HEK293 (cell line): ENCODE measurements at regions not wholly inside any gene's neighbourhood (a gene's known extent, or its start where the extent isn't known, plus 50 kb on each side); places are given as distances from the start of the nearest gene placed in this dataset.

Experiments used
- CTCF ChIA-PET: fragments of 350-600 bp; formaldehyde crosslinking; extraction: SDS; loops from one replicate; lab custom pipeline; 2021; ENCODE audit warnings: antibody characterized with exemption; lab: Yijun Ruan, JAX
- POLR2A ChIA-PET: fragments of 300-600 bp; formaldehyde crosslinking; extraction: SDS; loops from one replicate; lab custom pipeline; 2020; ENCODE audit warnings: antibody characterized with exemption, inconsistent platforms; lab: Yijun Ruan, JAX
- H3K27ac ChIP-seq: fragments of 200-500 bp; sonication (Bioruptor generic); 2 replicates; pipeline ENCODE4 v1.5.1; 2014; ENCODE audit warnings: low read depth, low read length, control low read depth, inconsistent platforms; ENCODE audit errors: extremely low read depth
- H3K36me3 ChIP-seq, 2 experiments: fragments of 200-500 bp in 1 of 2; sonication (Bioruptor generic) in 1 of 2; 1 replicate in 1 of 2; 2 replicates in 1 of 2; pipeline ENCODE4 v1.5.1; 2014 to 2017; ENCODE audit warnings: inconsistent platforms in 2 of 2, low read length in 2 of 2; ENCODE audit not compliant: control insufficient read depth in 2 of 2, insufficient read depth in 1 of 2
- H3K4me1 ChIP-seq: fragments of 200-500 bp; sonication (Bioruptor generic); 2 replicates; pipeline ENCODE4 v1.5.1; 2014; ENCODE audit warnings: mild to moderate bottlenecking, low read length, inconsistent platforms; ENCODE audit not compliant: control insufficient read depth, insufficient read depth
- H3K4me3 ChIP-seq: 2 replicates; pipeline ENCODE4 v1.5.1; 2011; ENCODE audit warnings: low read depth, mild to moderate bottlenecking, control low read depth, low read length, moderate library complexity
- H3K9me3 ChIP-seq: fragments of 200-500 bp; sonication (Bioruptor generic); 2 replicates; pipeline ENCODE4 v1.5.1; 2014; ENCODE audit warnings: low read depth, low read length, inconsistent platforms; ENCODE audit not compliant: control insufficient read depth, insufficient read depth
- ELK4 ChIP-seq: IDR thresholded peaks from 2 replicates; pipeline ENCODE4 v1.6.1; 2011; ENCODE audit warnings: mild to moderate bottlenecking, low read depth, low read length, borderline replicate concordance
- FEZF1 ChIP-seq: fragments of 450-650 bp; formaldehyde crosslinking; IDR thresholded peaks from 2 replicates; pipeline ENCODE4 v1.5.1; 2016; ENCODE audit warnings: missing biosample characterization, missing genetic modification characterization
- GLI2 ChIP-seq: fragments of 450-650 bp; formaldehyde crosslinking; IDR thresholded peaks from 2 replicates; pipeline ENCODE4; 2017; ENCODE audit warnings: missing biosample characterization, missing genetic modification characterization, low read depth, borderline replicate concordance
- INSM2 ChIP-seq: fragments of 450-650 bp; formaldehyde crosslinking; IDR thresholded peaks from 2 replicates; pipeline ENCODE4 v1.5.1; 2016; ENCODE audit warnings: missing biosample characterization, missing genetic modification characterization
- RBAK ChIP-seq: fragments of 450-650 bp; formaldehyde crosslinking; IDR thresholded peaks from 2 replicates; pipeline ENCODE4 v1.5.1; 2016; ENCODE audit warnings: missing biosample characterization, missing genetic modification characterization
- SCRT2 ChIP-seq: fragments of 450-650 bp; formaldehyde crosslinking; IDR thresholded peaks from 2 replicates; pipeline ENCODE4 v1.5.1; 2016; ENCODE audit warnings: missing biosample characterization, missing genetic modification characterization
- SP3 ChIP-seq: fragments of 450-650 bp; formaldehyde crosslinking; IDR thresholded peaks from 2 replicates; pipeline ENCODE4 v1.5.1; 2016; ENCODE audit warnings: missing biosample characterization, missing genetic modification characterization
- ZBTB11 ChIP-seq: fragments of 450-650 bp; formaldehyde crosslinking; conservative IDR thresholded peaks from 2 replicates; pipeline ENCODE4 v1.5.1; 2016; ENCODE audit warnings: low read depth, missing biosample characterization, missing genetic modification characterization
- ZBTB21 ChIP-seq: fragments of 450-650 bp; formaldehyde crosslinking; IDR thresholded peaks from 2 replicates; pipeline ENCODE4 v1.5.1; 2017; ENCODE audit warnings: missing biosample characterization, missing genetic modification characterization
- ZIC2 ChIP-seq: fragments of 450-650 bp; formaldehyde crosslinking; IDR thresholded peaks from 2 replicates; pipeline ENCODE4 v1.5.1; 2016; ENCODE audit warnings: missing biosample characterization, missing genetic modification characterization
- ZNF121 ChIP-seq: fragments of 450-650 bp; formaldehyde crosslinking; IDR thresholded peaks from 2 replicates; pipeline ENCODE4 v1.5.1; 2016; ENCODE audit warnings: missing biosample characterization, missing genetic modification characterization
- ZNF266 ChIP-seq: fragments of 450-650 bp; formaldehyde crosslinking; IDR thresholded peaks from 2 replicates; pipeline ENCODE4 v1.5.1; 2016; ENCODE audit warnings: missing biosample characterization, missing genetic modification characterization, low read depth
- ZNF280C ChIP-seq: fragments of 450-650 bp; formaldehyde crosslinking; IDR thresholded peaks from 2 replicates; pipeline ENCODE4 v1.5.1; 2016; ENCODE audit warnings: missing biosample characterization, missing genetic modification characterization
- ZNF362 ChIP-seq: fragments of 450-650 bp; formaldehyde crosslinking; IDR thresholded peaks from 2 replicates; pipeline ENCODE4 v1.5.1; 2016; ENCODE audit warnings: missing biosample characterization, missing genetic modification characterization
- ZNF473 ChIP-seq: fragments of 450-650 bp; formaldehyde crosslinking; IDR thresholded peaks from 2 replicates; pipeline ENCODE4 v1.5.1; 2017; ENCODE audit warnings: missing biosample characterization, missing genetic modification characterization
- ZNF639 ChIP-seq: fragments of 450-650 bp; formaldehyde crosslinking; IDR thresholded peaks from 2 replicates; pipeline ENCODE4 v1.5.1; 2016; ENCODE audit warnings: missing biosample characterization, missing genetic modification characterization
- ZNF658 ChIP-seq: fragments of 450-650 bp; formaldehyde crosslinking; IDR thresholded peaks from 2 replicates; pipeline ENCODE4; 2016; ENCODE audit warnings: missing biosample characterization, missing genetic modification characterization
- ZNF776 ChIP-seq: fragments of 450-650 bp; formaldehyde crosslinking; IDR thresholded peaks from 2 replicates; pipeline ENCODE4 v1.5.0; 2017; ENCODE audit warnings: missing biosample characterization, missing genetic modification characterization, borderline replicate concordance

GRCh38 chr7:113454597-113455169, 336.3 kb upstream of the SMIM30 start (continued):
- TF ChIP-seq ZNF362 (tag by site-specific recombination) = no peak
- no peak for TF ChIP-seq ZNF280C (tag by site-specific recombination)
- no peak for TF ChIP-seq ZNF121
- TF ChIP-seq RBAK = no peak
- no peak for TF ChIP-seq ZIC2
- TF ChIP-seq ZBTB11 = no peak

GRCh38 chr7:113452245-113452644, 333.9 kb upstream of the SMIM30 start:
- no peaks in the 10 kb centered on the region for H3K9me3 ChIP-seq
- TF ChIP-seq ZNF266 (tag by site-specific recombination) = no peak
- TF ChIP-seq ZNF776 = no peak
- no peak for TF ChIP-seq ELK4
- no peak for TF ChIP-seq ZBTB21 (tag by site-specific recombination)
- TF ChIP-seq SP3 (tag by site-specific recombination) = no peak
- no peak for TF ChIP-seq ZNF639 (tag by site-specific recombination)
- TF ChIP-seq ZNF658 (tag by site-specific recombination) = no peak
- TF ChIP-seq FEZF1 = no peak
- no peak for TF ChIP-seq ZNF473 (tag by site-specific recombination)
- TF ChIP-seq GLI2 (tag by site-specific recombination) = no peak
- TF ChIP-seq SCRT2 (tag by site-specific recombination) = no peak
- no peak for TF ChIP-seq INSM2 (tag by site-specific recombination)
- TF ChIP-seq, all 188 proteins: peak for 0
- ChIA-PET CTCF (no interaction called here), POLR2A (no interaction called here)
- Histone ChIP-seq H3K27ac (no peak overlapping the region), H3K36me3 (no peaks in the 10 kb centered on the region), H3K4me1 (no peaks in the 10 kb centered on the region), H3K4me3 (no peak overlapping the region)
